GM18858 (cell line): ENCODE measurements at regions not wholly inside any gene's neighbourhood (a gene's known extent, or its start where the extent isn't known, plus 50 kb on each side); places are given as distances from the start of the nearest gene placed in this dataset.
"Not testable (repeated sequence)": the region's sequence is repeated elsewhere in the genome, so short reads cannot be mapped to it uniquely, and the experiment has no call there.

Experiments used
- ATAC-seq: cut with Tn5 transposase; IDR thresholded peaks from one replicate; pipeline ENCODE4 v1.9.1; 2021; ENCODE audit not compliant: unreplicated experiment

- ATAC-seq, result no peak
These were observed 476.4 kb downstream of the KIF4B start for GRCh38 chr5:155489949-155490348.

DNA sequence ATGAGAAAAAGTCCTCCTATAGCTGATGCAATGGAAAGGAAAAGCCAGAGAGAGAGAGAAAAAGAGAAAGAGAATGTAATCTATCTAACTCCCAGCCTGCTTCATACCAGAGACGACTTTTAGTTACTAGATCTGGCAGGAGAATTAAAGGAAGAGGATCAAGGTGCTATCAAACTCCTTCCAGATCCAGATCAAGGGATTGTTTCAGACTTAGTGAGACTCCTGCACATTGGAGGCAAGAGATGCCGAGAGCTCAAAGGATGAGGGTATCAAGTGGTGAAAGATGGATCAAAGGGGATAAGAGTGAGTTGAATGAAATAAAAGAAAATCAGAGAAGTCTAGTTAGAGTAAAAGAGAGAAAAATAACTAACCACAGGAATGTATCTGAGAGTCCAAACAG, 478.6 kb downstream of the KIF4B start:
- no peak for ATAC-seq

DNA sequence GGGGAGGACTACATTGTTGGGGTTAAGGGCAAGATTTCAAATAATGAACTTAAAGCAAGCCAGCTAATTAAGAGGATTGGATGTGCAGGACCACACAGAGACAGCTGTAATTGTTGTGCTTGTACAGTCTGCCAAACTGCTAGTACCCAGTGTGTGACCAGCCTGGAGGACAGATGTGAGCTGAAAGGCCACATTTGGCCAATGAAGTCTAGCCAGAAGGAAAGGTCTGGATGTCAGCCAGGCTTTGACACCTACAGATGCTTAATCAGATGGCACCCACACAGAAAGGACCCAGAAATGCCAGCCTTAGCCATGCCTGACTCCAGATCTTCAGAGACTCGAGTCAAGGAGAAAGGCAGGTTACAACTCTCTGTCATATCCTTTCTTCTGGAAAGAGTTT, 491.1 kb downstream of the KIF4B start:
- no peak for ATAC-seq

GRCh38 chr5:155507363-155507762, 493.8 kb downstream of the KIF4B start:
- no peak for ATAC-seq

- no peak for ATAC-seq
These were observed 495.1 kb downstream of the KIF4B start for GRCh38 chr5:155508673-155509072.

- no peak for ATAC-seq
These were observed 498.8 kb downstream of the KIF4B start for GRCh38 chr5:155512329-155512728.

DNA sequence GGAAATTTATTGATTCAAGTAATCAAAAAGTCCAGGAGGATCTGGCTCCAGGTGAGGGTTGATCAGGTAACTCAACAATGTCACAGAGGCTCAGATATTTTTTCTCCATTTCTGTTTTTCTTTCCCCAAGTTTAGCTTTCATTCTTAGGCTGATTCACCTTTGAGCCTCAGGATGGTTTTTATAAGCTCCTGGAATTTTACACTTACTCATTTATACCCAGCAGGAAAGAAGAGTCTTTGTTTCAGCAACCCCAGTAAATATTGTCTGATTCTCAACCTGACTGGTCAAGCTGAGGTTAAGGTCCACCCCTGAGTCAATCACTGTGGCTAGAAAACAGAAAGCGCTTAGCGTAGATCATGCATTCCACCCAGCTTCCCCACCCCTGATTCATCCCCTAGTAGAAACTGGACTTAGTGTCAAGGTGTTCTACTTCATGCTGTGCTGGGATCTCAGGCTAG, 500.6 kb downstream of the KIF4B start:
- no peak for ATAC-seq

GRCh38 chr5:155522540-155522939, 509.0 kb downstream of the KIF4B start:
- no peak for ATAC-seq

DNA sequence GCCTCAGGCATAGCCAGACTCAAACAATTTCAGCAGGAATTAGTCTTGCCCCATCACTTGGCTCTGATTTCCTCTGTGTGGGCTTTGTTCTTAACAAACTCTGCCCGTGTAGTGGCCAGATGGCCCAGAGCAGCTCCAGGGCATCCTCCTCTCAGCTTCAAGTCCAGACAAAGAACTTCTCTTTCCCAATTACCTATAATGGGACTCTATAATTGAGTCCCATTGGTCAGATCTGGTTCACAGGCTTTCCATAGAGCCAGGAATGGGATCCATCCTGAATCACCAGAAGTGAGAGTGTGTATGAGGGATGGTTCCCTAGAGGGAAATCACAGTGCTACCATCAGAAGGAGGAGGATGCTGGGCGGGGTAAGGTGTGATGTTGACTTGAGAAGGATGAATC, 515.8 kb downstream of the KIF4B start:
- ATAC-seq, result no peak

- no peak for ATAC-seq
These were observed 516.5 kb downstream of the KIF4B start for GRCh38 chr5:155530046-155530445.

- ATAC-seq, result no peak
These were observed 519.2 kb downstream of the KIF4B start for GRCh38 chr5:155532621-155533311.

- no peak for ATAC-seq
These were observed 526.5 kb downstream of the KIF4B start for GRCh38 chr5:155540000-155540595.

GRCh38 chr5:155546075-155546474, 532.5 kb downstream of the KIF4B start:
- ATAC-seq, result no peak

GRCh38 chr5:155554500-155554899, 540.9 kb downstream of the KIF4B start:
- ATAC-seq, result no peak

DNA sequence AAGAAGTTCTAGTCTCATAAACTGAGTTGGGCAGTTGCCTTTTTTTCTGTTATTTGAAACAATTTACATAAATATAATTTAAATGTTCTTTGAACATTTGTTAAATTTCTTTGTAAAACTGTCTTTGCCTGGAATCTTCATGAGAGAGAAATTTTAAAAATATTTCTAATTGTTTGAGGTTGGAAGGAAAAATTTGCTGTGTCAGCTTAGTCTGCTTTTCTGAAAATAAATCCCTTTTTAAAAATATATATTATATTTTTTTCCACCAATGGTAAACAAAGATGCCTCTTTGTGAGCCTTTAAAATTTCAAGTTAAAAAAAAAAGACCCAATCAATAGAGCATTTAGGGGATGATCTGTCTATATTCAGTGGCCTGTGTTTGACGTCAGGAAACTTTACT, 542.7 kb downstream of the KIF4B start:
- no peak for ATAC-seq

- no peak for ATAC-seq
These were observed 543.1 kb downstream of the KIF4B start for GRCh38 chr5:155556700-155557099.

DNA sequence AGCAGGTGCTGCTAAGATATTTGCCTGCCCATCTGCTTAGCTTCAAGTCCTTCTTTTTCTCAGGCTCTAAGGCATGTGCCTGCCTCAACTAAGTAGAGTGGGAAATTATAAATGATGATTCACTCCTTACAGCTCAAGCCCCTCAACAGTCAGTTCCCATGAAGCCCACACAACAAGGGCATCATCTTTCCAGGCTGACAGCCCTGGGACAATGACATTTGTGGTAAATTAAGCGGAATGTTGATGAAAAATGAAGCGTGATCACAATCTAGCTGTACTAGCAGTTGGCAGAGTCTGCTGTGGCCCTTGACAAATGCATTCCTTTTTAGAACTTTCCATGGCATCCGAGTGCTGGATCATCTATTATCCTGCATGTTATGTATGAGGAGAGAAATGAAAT, 548.6 kb downstream of the KIF4B start:
- ATAC-seq, result no peak

- no peak for ATAC-seq
These were observed 551.0 kb downstream of the KIF4B start for GRCh38 chr5:155564541-155564940.

- no peak for ATAC-seq
These were observed 562.3 kb downstream of the KIF4B start for GRCh38 chr5:155575861-155576260.

DNA sequence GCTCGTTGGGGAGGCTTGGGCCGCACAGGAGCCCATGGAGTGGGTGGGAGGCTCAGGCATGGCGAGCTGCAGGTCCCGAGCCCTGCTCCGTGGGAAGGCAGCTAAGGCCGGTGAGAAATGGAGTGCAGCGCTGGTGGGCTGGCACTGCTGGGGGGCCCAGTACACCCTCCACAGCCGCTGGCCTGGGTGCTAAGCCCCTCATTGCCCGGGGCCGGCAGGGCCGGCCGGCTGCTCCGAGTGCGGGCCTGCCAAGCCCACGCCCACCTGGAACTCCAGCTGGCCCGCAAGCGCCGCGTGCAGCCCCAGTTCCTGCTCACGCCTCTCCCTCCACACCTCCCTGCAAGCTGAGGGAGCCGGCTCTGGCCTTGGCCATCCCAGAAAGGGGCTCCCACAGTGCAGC, 573.3 kb downstream of the KIF4B start:
- ATAC-seq, result not testable (repeated sequence)

DNA sequence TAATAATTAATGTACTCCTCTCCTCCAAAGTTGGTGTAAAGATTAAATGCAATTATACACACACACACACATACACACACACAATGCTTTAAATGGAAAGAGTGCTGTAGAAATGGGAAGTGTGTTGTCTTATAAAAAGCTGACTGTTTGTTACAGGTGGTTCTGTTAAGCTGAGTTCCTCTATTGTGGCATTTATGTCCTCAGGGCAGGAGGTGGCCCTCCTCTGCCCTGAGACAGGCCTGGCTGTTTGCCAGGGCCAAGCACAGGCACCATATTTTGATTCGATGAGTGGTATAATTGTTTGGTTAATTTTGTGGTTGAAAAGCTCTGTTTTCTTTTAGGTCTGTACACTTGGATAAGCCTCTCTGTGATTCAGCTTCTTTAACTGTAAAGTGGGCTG, 573.9 kb downstream of the KIF4B start:
- ATAC-seq, result no peak

DNA sequence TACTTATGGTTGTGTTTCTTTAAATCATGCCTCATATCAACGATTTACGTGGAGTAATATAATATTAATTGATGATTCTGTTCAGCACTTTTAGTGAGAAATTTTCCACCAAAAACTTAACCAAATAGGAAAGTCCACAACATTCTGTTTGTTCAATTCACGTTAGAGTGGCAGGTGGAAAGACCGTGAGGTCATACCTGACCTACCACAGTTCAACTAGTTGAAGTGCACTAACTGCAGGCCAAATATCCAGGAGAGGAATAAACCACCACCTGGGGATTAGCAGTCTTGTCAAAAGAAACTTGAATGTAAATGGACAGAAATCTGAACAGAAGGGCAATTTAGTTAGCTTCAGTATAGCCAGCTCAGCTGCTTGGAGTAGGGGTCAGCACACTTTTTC, 577.7 kb downstream of the KIF4B start:
- no peak for ATAC-seq

DNA sequence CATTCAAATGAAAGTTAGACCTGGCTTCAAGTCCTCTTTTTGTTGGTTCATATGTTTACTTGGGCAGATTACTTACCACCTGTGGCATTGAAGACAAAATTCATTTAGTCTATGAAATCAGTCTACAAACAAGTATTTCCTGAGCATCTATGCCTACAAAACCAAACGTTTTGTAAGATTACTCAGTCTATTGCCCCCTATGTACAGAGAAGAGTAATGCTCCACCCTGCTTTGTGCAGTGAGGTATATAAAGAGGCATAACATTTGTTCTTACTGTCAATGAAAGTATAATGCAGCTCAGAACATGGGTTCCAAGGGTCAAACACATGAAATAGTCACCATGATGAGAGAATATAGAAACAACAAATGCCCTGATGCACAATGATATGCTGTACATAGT, 580.7 kb downstream of the KIF4B start:
- no peak for ATAC-seq
